ENCODE measurements at regions not wholly inside any gene's neighbourhood (a gene's known extent, or its start where the extent isn't known, plus 50 kb on each side); places are given as distances from the start of the nearest gene placed in this dataset.

GRCh38 chr17:36739208-36739607 lies 137.8 kb downstream of the MRM1 start (continued):
- TF ChIP-seq POU5F1 (IDR thresholded peaks at IDR 0.05; ENCODE audit: low read depth, low read length) = no peak
- no peak for TF ChIP-seq GTF2F1 (IDR thresholded peaks at IDR 0.05; ENCODE audit: borderline replicate concordance, low read depth, low read length)
- no peak for TF ChIP-seq CHD2 (IDR thresholded peaks at IDR 0.05; ENCODE audit: low read length)
- no peak for TF ChIP-seq KDM1A (IDR thresholded peaks at IDR 0.05; ENCODE audit: borderline replicate concordance, low read length)
- no peak for TF ChIP-seq NANOG (IDR thresholded peaks at IDR 0.05; ENCODE audit: insufficient read depth, low read depth, low read length, poor library complexity, severe bottlenecking)
- TF ChIP-seq MAX (IDR thresholded peaks at IDR 0.05) = no peak
